Immature natural killer cell (primary cell): ENCODE measurements at regions not wholly inside any gene's neighbourhood (a gene's known extent, or its start where the extent isn't known, plus 50 kb on each side); places are given as distances from the start of the nearest gene placed in this dataset.
"Not testable (repeated sequence)": the region's sequence is repeated elsewhere in the genome, so short reads cannot be mapped to it uniquely, and the experiment has no call there.

Source experiments
- DNase-seq, 3 donors: peaks; one replicate each; pipeline ENCODE4 v3.0.0; 2022; ENCODE audit warnings: mixed read lengths in 1 of 3
- H3K27ac Mint-ChIP-seq, 6 donors: one replicate each; pipeline ENCODE4 v1.8.0; 2020; ENCODE audit warnings: mixed read lengths in 6 of 6, mild to moderate bottlenecking in 5 of 6, inconsistent platforms in 4 of 6, moderate library complexity in 3 of 6
- H3K27me3 Mint-ChIP-seq, 3 donors: one replicate each; pipeline ENCODE4 v1.8.0; 2020 to 2021; ENCODE audit warnings: low read depth in 3 of 3, mild to moderate bottlenecking in 3 of 3, mixed read lengths in 3 of 3, moderate library complexity in 3 of 3, inconsistent platforms in 1 of 3
- H3K36me3 Mint-ChIP-seq, 3 donors: one replicate each; pipeline ENCODE4 v1.8.0; 2020; ENCODE audit warnings: mixed read lengths in 3 of 3, inconsistent platforms in 2 of 3, mild to moderate bottlenecking in 2 of 3
- H3K4me1 Mint-ChIP-seq, 2 donors: one replicate each; pipeline ENCODE4 v1.8.0; 2020; ENCODE audit warnings: inconsistent platforms in 2 of 2, mild to moderate bottlenecking in 2 of 2, mixed read lengths in 2 of 2, moderate library complexity in 1 of 2
- H3K4me3 Mint-ChIP-seq, 5 donors: one replicate each; pipeline ENCODE4 v1.8.0; 2020; ENCODE audit warnings: mild to moderate bottlenecking in 5 of 5, mixed read lengths in 5 of 5, inconsistent platforms in 3 of 5, moderate library complexity in 3 of 5
- H3K9me3 Mint-ChIP-seq, 6 donors: one replicate each; pipeline ENCODE4 v1.8.0; 2020; ENCODE audit warnings: mild to moderate bottlenecking in 6 of 6, mixed read lengths in 6 of 6, inconsistent platforms in 4 of 6, moderate library complexity in 3 of 6

- DNase-seq = no peak
- no peaks in the 10 kb centered on the region for H3K4me1 Mint-ChIP-seq
- no peak overlapping the region for H3K4me3 Mint-ChIP-seq
- H3K9me3 Mint-ChIP-seq = peaks cover 0 to 3% (median 0%) of the 10 kb centered on the region in 6 donors
- H3K36me3 Mint-ChIP-seq = no peaks in the 10 kb centered on the region
- no peak overlapping the region for H3K27ac Mint-ChIP-seq
- H3K27me3 Mint-ChIP-seq = peaks cover 0 to 21% (median 9%) of the 10 kb centered on the region in 3 donors
Measured at GRCh38 chr11:134604886-134605285, 192.8 kb upstream of the B3GAT1 start.

GRCh38 chr11:134599299-134599771 lies 187.3 kb upstream of the B3GAT1 start:
- Mint-ChIP-seq H3K27me3 (peaks cover 4 to 24% (median 6%) of the 10 kb centered on the region in 3 donors), H3K36me3 (no peaks in the 10 kb centered on the region), H3K4me1 (no peaks in the 10 kb centered on the region), H3K9me3 (peaks cover 0 to 3% (median 0%) of the 10 kb centered on the region in 6 donors), H3K4me3 (no peak overlapping the region), H3K27ac (no peak overlapping the region)
- no peak for DNase-seq

- DNase-seq = no peak
- Mint-ChIP-seq H3K9me3 (peaks cover 0 to 3% (median 0%) of the 10 kb centered on the region in 6 donors), H3K27ac (no peak overlapping the region), H3K36me3 (no peaks in the 10 kb centered on the region), H3K4me3 (no peak overlapping the region), H3K4me1 (no peaks in the 10 kb centered on the region), H3K27me3 (peaks cover 4 to 16% (median 6%) of the 10 kb centered on the region in 3 donors)
Measured at GRCh38 chr11:134598368-134598767, 186.3 kb upstream of the B3GAT1 start.

GRCh38 chr11:134597452-134597851 lies 185.4 kb upstream of the B3GAT1 start:
- peaks cover under 1 to 2% of the 10 kb centered on the region in 2 donors for H3K4me1 Mint-ChIP-seq
- no peak overlapping the region for H3K27ac Mint-ChIP-seq
- no peaks in the 10 kb centered on the region for H3K36me3 Mint-ChIP-seq
- no peak overlapping the region for H3K4me3 Mint-ChIP-seq
- peaks cover 0 to 3% (median 0%) of the 10 kb centered on the region in 6 donors for H3K9me3 Mint-ChIP-seq
- peaks cover 4 to 15% (median 6%) of the 10 kb centered on the region in 3 donors for H3K27me3 Mint-ChIP-seq
- no peak for DNase-seq

GRCh38 chr11:134596404-134596803 lies 184.4 kb upstream of the B3GAT1 start:
- Mint-ChIP-seq H3K27me3 (peaks cover 2 to 10% (median 6%) of the 10 kb centered on the region in 3 donors), H3K4me3 (no peak overlapping the region), H3K36me3 (no peaks in the 10 kb centered on the region), H3K9me3 (peaks cover 0 to 3% (median 0%) of the 10 kb centered on the region in 6 donors), H3K27ac (no peak overlapping the region), H3K4me1 (peaks cover 1 to 6% of the 10 kb centered on the region in 2 donors)
- DNase-seq = no peak

GRCh38 chr11:134592391-134592990 lies 180.4 kb upstream of the B3GAT1 start:
- no peak overlapping the region for H3K27ac Mint-ChIP-seq
- no peaks in the 10 kb centered on the region for H3K9me3 Mint-ChIP-seq
- peak; percentile 23 to 48 (median 43) for DNase-seq
- H3K4me1 Mint-ChIP-seq = peaks cover 5 to 12% of the 10 kb centered on the region in 2 donors
- no peaks in the 10 kb centered on the region for H3K36me3 Mint-ChIP-seq
- peaks cover 2 to 6% (median 5%) of the 10 kb centered on the region in 3 donors for H3K27me3 Mint-ChIP-seq
- no peak overlapping the region for H3K4me3 Mint-ChIP-seq

- Mint-ChIP-seq H3K9me3 (no peaks in the 10 kb centered on the region), H3K4me1 (peaks cover 5 to 12% of the 10 kb centered on the region in 2 donors), H3K27me3 (peaks cover 2 to 6% (median 3%) of the 10 kb centered on the region in 3 donors), H3K27ac (no peak overlapping the region), H3K36me3 (no peaks in the 10 kb centered on the region), H3K4me3 (no peak overlapping the region)
- no peak for DNase-seq
Measured at GRCh38 chr11:134591338-134591737, 179.3 kb upstream of the B3GAT1 start.

- Mint-ChIP-seq H3K36me3 (no peaks in the 10 kb centered on the region), H3K27me3 (peaks cover 0 to 11% (median 5%) of the 10 kb centered on the region in 3 donors), H3K4me1 (peaks cover 18 to 26% of the 10 kb centered on the region in 2 donors), H3K27ac (no peak overlapping the region), H3K4me3 (no peak overlapping the region), H3K9me3 (no peaks in the 10 kb centered on the region)
- no peak for DNase-seq
Measured at GRCh38 chr11:134589129-134589528, 177.1 kb upstream of the B3GAT1 start.

GRCh38 chr11:134588460-134589110 lies 176.5 kb upstream of the B3GAT1 start:
- H3K27ac Mint-ChIP-seq, DNase-seq, H3K4me3 Mint-ChIP-seq, H3K36me3 Mint-ChIP-seq, H3K9me3 Mint-ChIP-seq: not testable (repeated sequence)
- Mint-ChIP-seq H3K4me1 (peaks cover 23 to 31% of the 10 kb centered on the region in 2 donors), H3K27me3 (peaks cover 0 to 17% (median 8%) of the 10 kb centered on the region in 3 donors)

- Mint-ChIP-seq H3K36me3 (no peaks in the 10 kb centered on the region), H3K9me3 (no peaks in the 10 kb centered on the region), H3K4me3 (no peak overlapping the region), H3K27me3 (peaks cover 3 to 28% (median 12%) of the 10 kb centered on the region in 3 donors), H3K4me1 (peaks cover 34 to 40% of the 10 kb centered on the region in 2 donors), H3K27ac (no peak overlapping the region)
- no peak for DNase-seq
Measured at GRCh38 chr11:134587345-134587744, 175.3 kb upstream of the B3GAT1 start.

GRCh38 chr11:134586726-134587125 lies 174.7 kb upstream of the B3GAT1 start:
- Mint-ChIP-seq H3K27ac (peak overlapping the region in 1 of 6 donors; percentile 21), H3K4me1 (peaks cover 39 to 44% of the 10 kb centered on the region in 2 donors), H3K9me3 (no peaks in the 10 kb centered on the region), H3K4me3 (no peak overlapping the region), H3K36me3 (no peaks in the 10 kb centered on the region), H3K27me3 (peaks cover 3 to 28% (median 12%) of the 10 kb centered on the region in 3 donors)
- DNase-seq = no peak

GRCh38 chr11:134585666-134586610 lies 173.9 kb upstream of the B3GAT1 start:
- Mint-ChIP-seq H3K4me1 (peaks cover 46 to 52% of the 10 kb centered on the region in 2 donors), H3K27ac (peak overlapping the region in 1 of 6 donors; percentile 96), H3K36me3 (no peaks in the 10 kb centered on the region), H3K9me3 (no peaks in the 10 kb centered on the region), H3K27me3 (peaks cover 3 to 27% (median 12%) of the 10 kb centered on the region in 3 donors), H3K4me3 (no peak overlapping the region)
- DNase-seq = no peak

- peaks cover 3 to 27% (median 12%) of the 10 kb centered on the region in 3 donors for H3K27me3 Mint-ChIP-seq
- peak overlapping the region; percentile 51 to 90 (median 88) for H3K4me3 Mint-ChIP-seq
- no peak for DNase-seq
- peak overlapping the region in 4 of 6 donors; percentile 40 to 96 (median 68) for H3K27ac Mint-ChIP-seq
- peaks cover 47 to 57% of the 10 kb centered on the region in 2 donors for H3K4me1 Mint-ChIP-seq
- no peaks in the 10 kb centered on the region for H3K9me3 Mint-ChIP-seq
- H3K36me3 Mint-ChIP-seq = no peaks in the 10 kb centered on the region
Measured at GRCh38 chr11:134584706-134585445, 172.8 kb upstream of the B3GAT1 start.
